Hepatocyte (in vitro differentiated cells): ENCODE measurements at regions not wholly inside any gene's neighbourhood (a gene's known extent, or its start where the extent isn't known, plus 50 kb on each side); places are given as distances from the start of the nearest gene placed in this dataset.
A peak's percentile ranks its signal among the peaks of the same experiment; 100 is the strongest.

Experiments
- DNase-seq: peaks from one replicate; pipeline ENCODE4 v3.0.0-alpha.2; 2016; ENCODE audit warnings: low spot score
- H2AFZ ChIP-seq: fragments of 200-600 bp; sonication (generic); 2 replicates; pipeline ENCODE4 v1.6.0; 2016; ENCODE audit warnings: antibody characterized with exemption, mild to moderate bottlenecking
- H3K27ac ChIP-seq: fragments of 200-600 bp; sonication (generic); 2 replicates; pipeline ENCODE4 v1.5.1; 2016; ENCODE audit warnings: mild to moderate bottlenecking
- H3K27me3 ChIP-seq: fragments of 200-600 bp; sonication (generic); 2 replicates; pipeline ENCODE4 v1.6.1; 2016
- H3K36me3 ChIP-seq: fragments of 200-600 bp; sonication (generic); replicated peaks from 2 replicates; pipeline ENCODE4 v1.5.1; 2016; ENCODE audit warnings: low read depth; ENCODE audit not compliant: insufficient read depth
- H3K4me1 ChIP-seq: fragments of 200-600 bp; sonication (generic); 2 replicates; pipeline ENCODE4 v1.5.1; 2016; ENCODE audit warnings: mild to moderate bottlenecking, moderate library complexity; ENCODE audit not compliant: insufficient read depth
- H3K4me2 ChIP-seq: fragments of 200-600 bp; sonication (generic); 2 replicates; pipeline ENCODE4 v1.6.0; 2016
- H3K4me3 ChIP-seq: fragments of 200-600 bp; sonication (generic); 2 replicates; pipeline ENCODE4 v1.5.1; 2016; ENCODE audit warnings: mild to moderate bottlenecking
- H3K79me2 ChIP-seq: fragments of 200-600 bp; sonication (generic); 2 replicates; pipeline ENCODE4 v1.6.0; 2017; ENCODE audit warnings: mild to moderate bottlenecking
- H3K9me2 ChIP-seq: fragments of 200-600 bp; sonication (generic); replicated peaks from 2 replicates; pipeline ENCODE4 v1.6.0; 2017; ENCODE audit warnings: mild to moderate bottlenecking; ENCODE audit not compliant: insufficient read depth
- H3K9me3 ChIP-seq: fragments of 200-600 bp; sonication (generic); 2 replicates; pipeline ENCODE4 v1.5.1; 2016; ENCODE audit warnings: low read depth, mild to moderate bottlenecking
- H4K20me1 ChIP-seq: fragments of 200-600 bp; sonication (generic); 2 replicates; pipeline ENCODE4 v1.6.0; 2016; ENCODE audit warnings: mild to moderate bottlenecking; ENCODE audit not compliant: insufficient read depth, poor library complexity, severe bottlenecking
- EZH2 ChIP-seq: fragments of 200-600 bp; sonication (generic); IDR thresholded peaks from 2 replicates; pipeline ENCODE4 v1.6.1; 2016; ENCODE audit warnings: antibody characterized with exemption, mild to moderate bottlenecking, borderline replicate concordance
- EZH2phosphoT487 ChIP-seq: fragments of 200-600 bp; sonication (generic); IDR thresholded peaks from one replicate; pipeline ENCODE4 v1.6.1; 2018; ENCODE audit warnings: antibody characterized with exemption, mild to moderate bottlenecking, low read depth, moderate library complexity; ENCODE audit not compliant: unreplicated experiment, severe bottlenecking
- WGBS: methylation state at CpG from one replicate; pipeline ENCODE4 v1.1.6; 2016; ENCODE audit warnings: low lambda C conversion rate; ENCODE audit errors: missing lambda C conversion rate; 5-methylcytosine and 5-hydroxymethylcytosine counted together
- TF ChIP-seq, protein P1 (sequence below): fragments of 200-600 bp; sonication (generic); IDR thresholded peaks from 2 replicates; pipeline ENCODE4 v1.5.1; 2016; ENCODE audit warnings: antibody characterized with exemption, mild to moderate bottlenecking; ENCODE audit not compliant: poor library complexity

DNA sequence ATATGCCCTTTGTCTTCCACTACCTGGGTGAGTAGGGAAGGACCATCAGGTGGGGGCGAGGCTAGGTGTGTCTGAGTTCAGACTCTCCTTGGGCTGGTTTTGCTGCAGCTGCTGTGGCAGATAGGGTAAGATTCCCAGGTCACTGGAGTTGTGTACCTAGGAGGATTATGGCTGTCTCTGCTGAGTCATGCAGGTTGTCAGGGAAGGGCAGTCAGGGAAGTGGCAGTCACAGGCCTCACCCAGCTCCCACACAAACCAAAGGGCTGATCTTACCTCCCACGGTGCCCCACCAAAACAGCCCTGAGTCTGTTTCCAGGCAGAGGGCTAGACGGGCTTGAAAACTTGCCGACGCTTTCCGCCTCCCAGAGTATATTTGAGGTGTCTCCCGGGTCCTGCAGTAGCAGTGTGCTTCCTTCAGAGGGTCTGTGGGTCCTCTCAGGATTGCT, 201.6 kb upstream of the PLXNA2 start:
- Histone ChIP-seq H3K79me2 (no peaks in the 10 kb centered on the region), H3K27ac (peak overlapping the region; percentile 34), H3K4me1 (peaks cover 15% of the 10 kb centered on the region), H3K9me2 (no peaks in the 10 kb centered on the region), H3K36me3 (no peaks in the 10 kb centered on the region), H3K27me3 (no peaks in the 10 kb centered on the region), H3K4me2 (peak overlapping the region; percentile 18), H3K9me3 (no peaks in the 10 kb centered on the region), H4K20me1 (no peaks in the 10 kb centered on the region), H2AFZ (no peak overlapping the region), H3K4me3 (no peak overlapping the region)
- 80% methylated on average over 7 of the region's 7 CpGs for WGBS
- peak; percentile 44 for DNase-seq
- no peak for TF ChIP-seq EZH2
- TF ChIP-seq EZH2phosphoT487, result no peak
- TF ChIP-seq, protein P1, sequence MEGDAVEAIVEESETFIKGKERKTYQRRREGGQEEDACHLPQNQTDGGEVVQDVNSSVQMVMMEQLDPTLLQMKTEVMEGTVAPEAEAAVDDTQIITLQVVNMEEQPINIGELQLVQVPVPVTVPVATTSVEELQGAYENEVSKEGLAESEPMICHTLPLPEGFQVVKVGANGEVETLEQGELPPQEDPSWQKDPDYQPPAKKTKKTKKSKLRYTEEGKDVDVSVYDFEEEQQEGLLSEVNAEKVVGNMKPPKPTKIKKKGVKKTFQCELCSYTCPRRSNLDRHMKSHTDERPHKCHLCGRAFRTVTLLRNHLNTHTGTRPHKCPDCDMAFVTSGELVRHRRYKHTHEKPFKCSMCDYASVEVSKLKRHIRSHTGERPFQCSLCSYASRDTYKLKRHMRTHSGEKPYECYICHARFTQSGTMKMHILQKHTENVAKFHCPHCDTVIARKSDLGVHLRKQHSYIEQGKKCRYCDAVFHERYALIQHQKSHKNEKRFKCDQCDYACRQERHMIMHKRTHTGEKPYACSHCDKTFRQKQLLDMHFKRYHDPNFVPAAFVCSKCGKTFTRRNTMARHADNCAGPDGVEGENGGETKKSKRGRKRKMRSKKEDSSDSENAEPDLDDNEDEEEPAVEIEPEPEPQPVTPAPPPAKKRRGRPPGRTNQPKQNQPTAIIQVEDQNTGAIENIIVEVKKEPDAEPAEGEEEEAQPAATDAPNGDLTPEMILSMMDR, result no peak

DNA sequence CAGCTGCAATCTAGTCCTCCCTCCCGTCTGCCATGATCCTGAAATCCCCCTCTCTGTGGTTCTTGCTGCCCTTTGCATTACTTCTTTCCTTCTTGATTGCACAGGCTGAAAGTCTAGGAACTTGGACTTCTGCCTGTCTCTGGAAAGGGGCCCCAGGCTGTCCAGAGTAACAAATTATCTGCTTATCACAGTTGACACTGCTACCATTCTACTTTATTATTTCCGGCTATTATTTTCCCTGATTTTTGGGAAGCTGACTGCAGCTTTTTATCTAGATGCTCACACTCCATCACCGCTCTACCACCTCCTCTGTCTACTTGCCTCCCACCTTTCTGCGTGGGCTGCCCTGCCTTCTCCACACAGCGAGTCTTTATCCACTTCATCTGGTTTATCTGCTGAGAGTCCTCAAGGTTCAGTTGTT, 202.1 kb upstream of the PLXNA2 start:
- H2AFZ ChIP-seq, result no peak overlapping the region
- no peaks in the 10 kb centered on the region for H3K27me3 ChIP-seq
- no peaks in the 10 kb centered on the region for H4K20me1 ChIP-seq
- TF ChIP-seq EZH2 (no peak), EZH2phosphoT487 (no peak)
- TF ChIP-seq, protein P1, result no peak
- peak overlapping the region; percentile 18 for H3K4me2 ChIP-seq
- peak overlapping the region; percentile 34 for H3K27ac ChIP-seq
- WGBS, result 45% methylated on average over 5 of the region's 5 CpGs
- no peaks in the 10 kb centered on the region for H3K36me3 ChIP-seq
- DNase-seq, result peak; percentile 21
- H3K9me2 ChIP-seq, result no peaks in the 10 kb centered on the region
- no peak overlapping the region for H3K4me3 ChIP-seq
- H3K79me2 ChIP-seq, result no peaks in the 10 kb centered on the region
- no peaks in the 10 kb centered on the region for H3K9me3 ChIP-seq
- H3K4me1 ChIP-seq, result peaks cover 20% of the 10 kb centered on the region

DNA sequence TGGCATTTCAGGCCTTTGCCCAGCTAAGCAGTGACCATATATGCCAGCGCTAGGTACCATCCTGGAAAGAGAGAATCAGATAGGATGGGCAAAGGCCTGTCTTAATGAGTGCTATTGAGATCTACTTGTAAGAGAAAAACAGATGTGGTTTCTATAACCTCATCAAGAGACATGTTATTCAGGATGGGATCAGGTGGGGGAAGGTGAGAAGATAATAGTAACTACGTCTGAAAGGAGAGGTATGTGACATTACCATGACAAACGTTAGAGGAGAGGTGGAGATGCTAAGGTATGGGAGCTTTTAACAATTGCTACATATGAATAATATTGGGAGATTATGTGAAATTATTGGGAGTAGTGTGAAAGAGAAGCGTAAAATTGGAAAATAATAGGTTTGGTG, 204.2 kb upstream of the PLXNA2 start:
- H3K4me1 ChIP-seq, result peaks cover 20% of the 10 kb centered on the region
- no peak overlapping the region for H2AFZ ChIP-seq
- H4K20me1 ChIP-seq, result no peaks in the 10 kb centered on the region
- H3K4me3 ChIP-seq, result no peak overlapping the region
- H3K4me2 ChIP-seq, result no peak overlapping the region
- no peak for DNase-seq
- no peaks in the 10 kb centered on the region for H3K27me3 ChIP-seq
- no peaks in the 10 kb centered on the region for H3K79me2 ChIP-seq
- H3K9me3 ChIP-seq, result no peaks in the 10 kb centered on the region
- H3K9me2 ChIP-seq, result no peaks in the 10 kb centered on the region
- no peaks in the 10 kb centered on the region for H3K36me3 ChIP-seq
- H3K27ac ChIP-seq, result no peak overlapping the region
- WGBS, result 89% methylated on average over 4 of the region's 4 CpGs
- TF ChIP-seq EZH2 (no peak), EZH2phosphoT487 (no peak)
- TF ChIP-seq, protein P1, result no peak

DNA sequence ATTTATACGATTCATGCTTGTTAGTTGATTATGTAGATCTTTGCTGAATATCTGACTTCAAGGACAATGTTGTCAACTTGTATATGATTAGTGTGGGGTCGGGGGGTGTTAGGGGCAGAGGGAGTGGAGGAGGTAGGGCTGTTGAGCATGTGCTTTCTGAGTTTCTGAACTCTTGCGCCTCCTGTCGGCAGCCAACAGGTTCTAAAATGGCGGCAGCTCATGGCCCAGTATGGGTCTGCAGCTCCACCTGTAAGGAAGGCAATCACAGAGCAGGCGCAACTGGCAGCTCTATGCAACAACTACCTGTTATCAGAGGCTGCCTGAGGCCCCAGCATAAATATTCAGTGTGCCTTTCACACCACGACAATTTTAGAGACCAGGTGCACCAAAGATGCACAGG, 205.8 kb upstream of the PLXNA2 start:
- no peaks in the 10 kb centered on the region for H3K9me2 ChIP-seq
- no peaks in the 10 kb centered on the region for H4K20me1 ChIP-seq
- no peaks in the 10 kb centered on the region for H3K36me3 ChIP-seq
- WGBS, result 84% methylated on average over 7 of the region's 7 CpGs
- TF ChIP-seq, protein P1, result no peak
- no peak for TF ChIP-seq EZH2
- TF ChIP-seq EZH2phosphoT487, result no peak
- H2AFZ ChIP-seq, result no peak overlapping the region
- peak overlapping the region; percentile 54 for H3K4me2 ChIP-seq
- no peaks in the 10 kb centered on the region for H3K9me3 ChIP-seq
- H3K79me2 ChIP-seq, result no peaks in the 10 kb centered on the region
- no peak overlapping the region for H3K27ac ChIP-seq
- DNase-seq, result no peak
- H3K4me1 ChIP-seq, result peaks cover 20% of the 10 kb centered on the region
- no peak overlapping the region for H3K4me3 ChIP-seq
- no peaks in the 10 kb centered on the region for H3K27me3 ChIP-seq
